Breast epithelium (tissue), 3 donors: ENCODE measurements at regions not wholly inside any gene's neighbourhood (a gene's known extent, or its start where the extent isn't known, plus 50 kb on each side); places are given as distances from the start of the nearest gene placed in this dataset.

Experiments
- POLR2A ChIP-seq: fragments of 450-650 bp; IDR thresholded peaks from one replicate; pipeline ENCODE4 v1.6.1; 2016; ENCODE audit warnings: antibody characterized with exemption, mild to moderate bottlenecking, moderate library complexity
- TF ChIP-seq, protein P1 (sequence below), 3 donors: fragments of 450-650 bp; IDR thresholded peaks; one replicate each; pipeline ENCODE4 v1.5.1; 2016 to 2017; ENCODE audit warnings: antibody characterized with exemption in 3 of 3, mild to moderate bottlenecking in 3 of 3, moderate library complexity in 3 of 3

- no peak for TF ChIP-seq POLR2A
- TF ChIP-seq, protein P1, sequence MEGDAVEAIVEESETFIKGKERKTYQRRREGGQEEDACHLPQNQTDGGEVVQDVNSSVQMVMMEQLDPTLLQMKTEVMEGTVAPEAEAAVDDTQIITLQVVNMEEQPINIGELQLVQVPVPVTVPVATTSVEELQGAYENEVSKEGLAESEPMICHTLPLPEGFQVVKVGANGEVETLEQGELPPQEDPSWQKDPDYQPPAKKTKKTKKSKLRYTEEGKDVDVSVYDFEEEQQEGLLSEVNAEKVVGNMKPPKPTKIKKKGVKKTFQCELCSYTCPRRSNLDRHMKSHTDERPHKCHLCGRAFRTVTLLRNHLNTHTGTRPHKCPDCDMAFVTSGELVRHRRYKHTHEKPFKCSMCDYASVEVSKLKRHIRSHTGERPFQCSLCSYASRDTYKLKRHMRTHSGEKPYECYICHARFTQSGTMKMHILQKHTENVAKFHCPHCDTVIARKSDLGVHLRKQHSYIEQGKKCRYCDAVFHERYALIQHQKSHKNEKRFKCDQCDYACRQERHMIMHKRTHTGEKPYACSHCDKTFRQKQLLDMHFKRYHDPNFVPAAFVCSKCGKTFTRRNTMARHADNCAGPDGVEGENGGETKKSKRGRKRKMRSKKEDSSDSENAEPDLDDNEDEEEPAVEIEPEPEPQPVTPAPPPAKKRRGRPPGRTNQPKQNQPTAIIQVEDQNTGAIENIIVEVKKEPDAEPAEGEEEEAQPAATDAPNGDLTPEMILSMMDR (IDR thresholded peaks at IDR 0.05): no peak
Observed at GRCh38 chr3:80767604-80768003, 993.8 kb downstream of the GBE1 start.
